Tibial artery (tissue), 4 donors: ENCODE measurements at regions not wholly inside any gene's neighbourhood (a gene's known extent, or its start where the extent isn't known, plus 50 kb on each side); places are given as distances from the start of the nearest gene placed in this dataset.

Experiments used
- DNase-seq, 2 donors: peaks; one replicate each; pipeline ENCODE4 v3.0.0-alpha.2; 2019
- H3K27ac ChIP-seq, 2 donors: fragments of 200-600 bp; sonication (generic) in 1 of 2; 1 replicate in 1 of 2; 2 replicates in 1 of 2; pipeline ENCODE4 v1.5.1; 2018 to 2019; ENCODE audit warnings: mild to moderate bottlenecking in 1 of 2
- H3K27me3 ChIP-seq, 2 donors: fragments of 200-600 bp; sonication (generic) in 1 of 2; one replicate each; pipeline versions ENCODE4 v1.5.1 to v1.6.0; 2016 to 2019
- H3K36me3 ChIP-seq, 3 donors: fragments of 200-600 bp; sonication (generic) in 2 of 3; one replicate each; pipeline ENCODE4 v1.5.1; 2016 to 2019; ENCODE audit warnings: mild to moderate bottlenecking in 2 of 3
- H3K4me1 ChIP-seq, 4 donors: fragments of 200-600 bp; sonication (generic) in 2 of 4; 1 replicate in 3 of 4; 2 replicates in 1 of 4; pipeline ENCODE4 v1.5.1; 2016 to 2019
- H3K4me3 ChIP-seq, 2 donors: fragments of 200-600 bp; sonication (generic) in 1 of 2; 1 replicate in 1 of 2; 2 replicates in 1 of 2; pipeline ENCODE4 v1.5.1; 2018 to 2019; ENCODE audit warnings: mild to moderate bottlenecking in 2 of 2
- H3K9me3 ChIP-seq, 3 donors: fragments of 200-600 bp; sonication (generic) in 1 of 3; one replicate each; pipeline ENCODE4 v1.5.1; 2016 to 2019
- CTCF ChIP-seq, 2 experiments: fragments of 200-600 bp in 1 of 2; fragments of 450-650 bp in 1 of 2; IDR thresholded peaks; one replicate each; pipeline ENCODE4 v1.5.1; 2017 to 2019; ENCODE audit warnings: antibody characterized with exemption in 2 of 2, mild to moderate bottlenecking in 1 of 2, moderate library complexity in 1 of 2
- intact Hi-C: fragments of 100-400 bp; cut with DNase I; formaldehyde crosslinking; loops from one replicate; pipeline ENCODE4 v1.15.0; 2023; ENCODE audit warnings: low total_unique reads

DNA sequence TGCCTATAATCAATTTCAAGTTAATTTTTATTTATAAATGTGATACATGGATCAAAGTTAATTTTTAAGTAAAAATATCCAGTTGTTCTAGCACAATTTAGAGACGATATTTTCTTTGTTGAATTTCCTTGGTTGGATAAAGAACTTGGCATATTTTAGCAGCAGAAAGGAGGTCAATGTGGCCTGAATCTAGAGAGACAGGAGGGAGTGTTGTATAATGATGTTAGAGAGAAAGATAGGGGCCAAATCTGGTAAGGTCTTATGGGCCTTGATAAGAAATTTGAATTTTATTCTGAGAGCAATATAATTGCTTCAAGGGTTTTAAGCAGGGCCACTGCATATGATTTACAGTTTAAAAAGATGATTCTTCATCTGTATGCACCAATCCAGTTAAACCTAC, 79.4 kb upstream of the OGFRL1 start:
- Histone ChIP-seq H3K36me3 (no peaks in the 10 kb centered on the region), H3K9me3 (no peaks in the 10 kb centered on the region), H3K27ac (no peak overlapping the region), H3K4me3 (no peak overlapping the region), H3K27me3 (no peaks in the 10 kb centered on the region), H3K4me1 (no peaks in the 10 kb centered on the region)
- no peak for TF ChIP-seq CTCF (IDR thresholded peaks at IDR 0.05)
- no peak for DNase-seq
- intact Hi-C loops = no loop called here

- Histone ChIP-seq H3K9me3 (no peaks in the 10 kb centered on the region), H3K4me1 (no peaks in the 10 kb centered on the region), H3K27ac (no peak overlapping the region), H3K27me3 (no peaks in the 10 kb centered on the region), H3K36me3 (no peaks in the 10 kb centered on the region), H3K4me3 (no peak overlapping the region)
- no peak for TF ChIP-seq CTCF (IDR thresholded peaks at IDR 0.05)
- no peak for DNase-seq
- intact Hi-C loops = no loop called here
Measured at GRCh38 chr6:71209626-71210025, 79.0 kb upstream of the OGFRL1 start.

- TF ChIP-seq CTCF (IDR thresholded peaks at IDR 0.05) = no peak
- no peak for DNase-seq
- Histone ChIP-seq H3K4me1 (no peaks in the 10 kb centered on the region), H3K27me3 (no peaks in the 10 kb centered on the region), H3K36me3 (no peaks in the 10 kb centered on the region), H3K4me3 (no peak overlapping the region), H3K9me3 (no peaks in the 10 kb centered on the region), H3K27ac (no peak overlapping the region)
- intact Hi-C loops = no loop called here
Measured at GRCh38 chr6:71211799-71212198, 76.8 kb upstream of the OGFRL1 start.

DNA sequence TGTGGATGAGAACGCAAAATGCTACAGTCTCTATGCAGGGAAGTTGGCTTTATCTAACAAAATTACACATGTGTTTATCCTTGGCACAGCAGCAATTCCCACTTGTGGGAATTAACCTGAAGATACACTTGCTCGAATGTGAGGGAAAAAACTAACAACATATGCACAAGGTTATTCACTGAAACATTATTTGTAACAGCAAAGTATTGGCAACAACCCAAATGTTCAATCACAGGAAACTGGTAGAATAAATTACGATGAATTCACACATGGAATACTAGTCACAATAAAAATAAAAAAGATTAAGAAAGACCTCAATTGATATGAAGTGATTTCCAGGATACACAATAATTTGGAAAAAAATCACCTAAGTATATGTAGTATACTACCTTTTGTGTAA, 68.1 kb upstream of the OGFRL1 start:
- Histone ChIP-seq H3K27me3 (no peaks in the 10 kb centered on the region), H3K27ac (no peak overlapping the region), H3K4me1 (no peaks in the 10 kb centered on the region), H3K4me3 (no peak overlapping the region), H3K9me3 (no peaks in the 10 kb centered on the region), H3K36me3 (no peaks in the 10 kb centered on the region)
- no peak for DNase-seq
- TF ChIP-seq CTCF (IDR thresholded peaks at IDR 0.05) = no peak
- intact Hi-C loops = no loop called here

DNA sequence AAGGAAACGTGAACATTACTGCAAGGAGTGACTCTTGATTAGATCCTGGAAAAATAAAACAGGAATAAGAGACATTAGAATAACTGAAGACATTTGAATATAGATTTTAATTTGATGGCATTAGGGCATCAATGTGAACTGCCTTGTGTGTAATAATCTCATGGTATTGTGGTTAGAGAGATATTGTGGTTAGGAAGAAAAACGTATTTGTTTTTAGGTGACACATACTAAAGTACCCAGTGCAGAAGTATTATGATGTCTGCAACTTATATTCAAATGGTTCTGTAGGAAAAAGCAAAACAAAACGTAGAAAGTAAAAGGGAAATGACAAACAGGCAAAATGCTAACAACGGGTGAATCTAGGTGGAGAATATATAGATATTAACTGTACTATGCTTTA, 65.9 kb upstream of the OGFRL1 start:
- H3K27me3 ChIP-seq = no peaks in the 10 kb centered on the region
- no peak for DNase-seq

More for the DNA sequence above, 65.9 kb upstream of the OGFRL1 start:
- H3K4me1 ChIP-seq = no peaks in the 10 kb centered on the region
- intact Hi-C loops = no loop called here
- no peak overlapping the region for H3K27ac ChIP-seq
- no peak for TF ChIP-seq CTCF (IDR thresholded peaks at IDR 0.05)
- no peak overlapping the region for H3K4me3 ChIP-seq
- no peaks in the 10 kb centered on the region for H3K36me3 ChIP-seq
- H3K9me3 ChIP-seq = no peaks in the 10 kb centered on the region
